ENCODE measurements at regions not wholly inside any gene's neighbourhood (a gene's known extent, or its start where the extent isn't known, plus 50 kb on each side); places are given as distances from the start of the nearest gene placed in this dataset.
"Not testable (repeated sequence)": the region's sequence is repeated elsewhere in the genome, so short reads cannot be mapped to it uniquely, and the experiment has no call there.

- no peak for DNase-seq (ENCODE audit: low read depth, low spot score)
- TF ChIP-seq POLR2AphosphoS5 (IDR thresholded peaks at IDR 0.05; ENCODE audit: borderline replicate concordance, low read depth, low read length) (no peak), FOXP2 (optimal IDR thresholded peaks at IDR 0.05; ENCODE audit: control extremely low read depth, extremely low read length, insufficient read depth) (no peak), EZH2 (IDR thresholded peaks at IDR 0.05) (no peak)
- Histone ChIP-seq H3K9me3 (ENCODE audit: low read depth, low read length) (no peaks in the 10 kb centered on the region), H3K4me3 (no peak overlapping the region), H3K9ac (ENCODE audit: insufficient read length) (no peak overlapping the region), H3K36me3 (ENCODE audit: insufficient read depth, low read length) (no peaks in the 10 kb centered on the region), H3K27ac (no peak overlapping the region)
Measured at GRCh38 chr6:40138273-40138720, 204.0 kb upstream of the MOCS1 start.

GRCh38 chr6:40135491-40136072, 201.3 kb upstream of the MOCS1 start:
- Histone ChIP-seq H3K27ac (no peak overlapping the region), H3K36me3 (ENCODE audit: insufficient read depth, low read length) (no peaks in the 10 kb centered on the region), H3K4me3 (no peak overlapping the region), H3K9ac (ENCODE audit: insufficient read length) (no peak overlapping the region), H3K9me3 (ENCODE audit: low read depth, low read length) (no peaks in the 10 kb centered on the region)
- DNase-seq (ENCODE audit: low read depth, low spot score), result no peak
- TF ChIP-seq EZH2 (IDR thresholded peaks at IDR 0.05) (no peak), FOXP2 (optimal IDR thresholded peaks at IDR 0.05; ENCODE audit: control extremely low read depth, extremely low read length, insufficient read depth) (no peak), POLR2AphosphoS5 (IDR thresholded peaks at IDR 0.05; ENCODE audit: borderline replicate concordance, low read depth, low read length) (no peak)

GRCh38 chr6:40133981-40134380, 199.7 kb upstream of the MOCS1 start:
- not testable (repeated sequence) for H3K36me3 ChIP-seq (ENCODE audit: insufficient read depth, low read length); DNase-seq (ENCODE audit: low read depth, low spot score); H3K9ac ChIP-seq (ENCODE audit: insufficient read length); H3K4me3 ChIP-seq; H3K27ac ChIP-seq; H3K9me3 ChIP-seq (ENCODE audit: low read depth, low read length)

- Histone ChIP-seq H3K4me3 (no peak overlapping the region), H3K36me3 (ENCODE audit: insufficient read depth, low read length) (no peaks in the 10 kb centered on the region), H3K27ac (no peak overlapping the region), H3K9me3 (ENCODE audit: low read depth, low read length) (no peaks in the 10 kb centered on the region), H3K9ac (ENCODE audit: insufficient read length) (no peak overlapping the region)
- no peak for DNase-seq (ENCODE audit: low read depth, low spot score)
- TF ChIP-seq EZH2 (IDR thresholded peaks at IDR 0.05) (no peak), POLR2AphosphoS5 (IDR thresholded peaks at IDR 0.05; ENCODE audit: borderline replicate concordance, low read depth, low read length) (no peak), FOXP2 (optimal IDR thresholded peaks at IDR 0.05; ENCODE audit: control extremely low read depth, extremely low read length, insufficient read depth) (no peak)
Measured at GRCh38 chr6:40131675-40132074, 197.4 kb upstream of the MOCS1 start.

GRCh38 chr6:40128127-40128526, 193.9 kb upstream of the MOCS1 start:
- Histone ChIP-seq H3K9me3 (ENCODE audit: low read depth, low read length) (no peaks in the 10 kb centered on the region), H3K36me3 (ENCODE audit: insufficient read depth, low read length) (no peaks in the 10 kb centered on the region), H3K4me3 (no peak overlapping the region), H3K9ac (ENCODE audit: insufficient read length) (no peak overlapping the region), H3K27ac (no peak overlapping the region)
- TF ChIP-seq EZH2 (IDR thresholded peaks at IDR 0.05), result no peak
- no peak for TF ChIP-seq POLR2AphosphoS5 (IDR thresholded peaks at IDR 0.05; ENCODE audit: borderline replicate concordance, low read depth, low read length)
- TF ChIP-seq FOXP2 (optimal IDR thresholded peaks at IDR 0.05; ENCODE audit: control extremely low read depth, extremely low read length, insufficient read depth), result no peak
- DNase-seq (ENCODE audit: low read depth, low spot score), result no peak

- no peaks in the 10 kb centered on the region for H3K36me3 ChIP-seq (ENCODE audit: insufficient read depth, low read length)
- DNase-seq (ENCODE audit: low read depth, low spot score), result no peak
- H3K9me3 ChIP-seq (ENCODE audit: low read depth, low read length), result no peaks in the 10 kb centered on the region
- TF ChIP-seq POLR2AphosphoS5 (IDR thresholded peaks at IDR 0.05; ENCODE audit: borderline replicate concordance, low read depth, low read length) (no peak), EZH2 (IDR thresholded peaks at IDR 0.05) (no peak), FOXP2 (optimal IDR thresholded peaks at IDR 0.05; ENCODE audit: control extremely low read depth, extremely low read length, insufficient read depth) (no peak)
- H3K27ac ChIP-seq, result no peak overlapping the region
- no peak overlapping the region for H3K4me3 ChIP-seq
- H3K9ac ChIP-seq (ENCODE audit: insufficient read length), result no peak overlapping the region
Measured at GRCh38 chr6:40125680-40126394, 191.6 kb upstream of the MOCS1 start.

GRCh38 chr6:40124924-40125323, 190.7 kb upstream of the MOCS1 start:
- no peaks in the 10 kb centered on the region for H3K9me3 ChIP-seq (ENCODE audit: low read depth, low read length)
- no peak overlapping the region for H3K27ac ChIP-seq
- H3K9ac ChIP-seq (ENCODE audit: insufficient read length), result no peak overlapping the region
- DNase-seq (ENCODE audit: low read depth, low spot score), result no peak
- no peaks in the 10 kb centered on the region for H3K36me3 ChIP-seq (ENCODE audit: insufficient read depth, low read length)
- H3K4me3 ChIP-seq, result no peak overlapping the region
- TF ChIP-seq POLR2AphosphoS5 (IDR thresholded peaks at IDR 0.05; ENCODE audit: borderline replicate concordance, low read depth, low read length), result no peak
- no peak for TF ChIP-seq EZH2 (IDR thresholded peaks at IDR 0.05)
- no peak for TF ChIP-seq FOXP2 (optimal IDR thresholded peaks at IDR 0.05; ENCODE audit: control extremely low read depth, extremely low read length, insufficient read depth)

- Histone ChIP-seq H3K9ac (ENCODE audit: insufficient read length) (no peak overlapping the region), H3K9me3 (ENCODE audit: low read depth, low read length) (no peaks in the 10 kb centered on the region), H3K4me3 (no peak overlapping the region), H3K27ac (no peak overlapping the region), H3K36me3 (ENCODE audit: insufficient read depth, low read length) (no peaks in the 10 kb centered on the region)
- TF ChIP-seq EZH2 (IDR thresholded peaks at IDR 0.05) (no peak), FOXP2 (optimal IDR thresholded peaks at IDR 0.05; ENCODE audit: control extremely low read depth, extremely low read length, insufficient read depth) (no peak), POLR2AphosphoS5 (IDR thresholded peaks at IDR 0.05; ENCODE audit: borderline replicate concordance, low read depth, low read length) (no peak)
- DNase-seq (ENCODE audit: low read depth, low spot score), result no peak
Measured at GRCh38 chr6:40116832-40117231, 182.6 kb upstream of the MOCS1 start.

- Histone ChIP-seq H3K27ac (no peak overlapping the region), H3K9me3 (ENCODE audit: low read depth, low read length) (no peaks in the 10 kb centered on the region), H3K4me3 (no peak overlapping the region), H3K36me3 (ENCODE audit: insufficient read depth, low read length) (no peaks in the 10 kb centered on the region), H3K9ac (ENCODE audit: insufficient read length) (no peak overlapping the region)
- DNase-seq (ENCODE audit: low read depth, low spot score), result no peak
- TF ChIP-seq FOXP2 (optimal IDR thresholded peaks at IDR 0.05; ENCODE audit: control extremely low read depth, extremely low read length, insufficient read depth) (no peak), EZH2 (IDR thresholded peaks at IDR 0.05) (no peak), POLR2AphosphoS5 (IDR thresholded peaks at IDR 0.05; ENCODE audit: borderline replicate concordance, low read depth, low read length) (no peak)
Measured at GRCh38 chr6:40112350-40112749, 178.1 kb upstream of the MOCS1 start.

Data from SK-N-MC (cell line).